HG02623 (cell line): ENCODE measurements at regions not wholly inside any gene's neighbourhood (a gene's known extent, or its start where the extent isn't known, plus 50 kb on each side); places are given as distances from the start of the nearest gene placed in this dataset.

ENCODE experiments used
- ATAC-seq: cut with Tn5 transposase; IDR thresholded peaks from one replicate; pipeline ENCODE4 v1.9.1; 2021; ENCODE audit warnings: moderate library complexity; ENCODE audit not compliant: unreplicated experiment

DNA sequence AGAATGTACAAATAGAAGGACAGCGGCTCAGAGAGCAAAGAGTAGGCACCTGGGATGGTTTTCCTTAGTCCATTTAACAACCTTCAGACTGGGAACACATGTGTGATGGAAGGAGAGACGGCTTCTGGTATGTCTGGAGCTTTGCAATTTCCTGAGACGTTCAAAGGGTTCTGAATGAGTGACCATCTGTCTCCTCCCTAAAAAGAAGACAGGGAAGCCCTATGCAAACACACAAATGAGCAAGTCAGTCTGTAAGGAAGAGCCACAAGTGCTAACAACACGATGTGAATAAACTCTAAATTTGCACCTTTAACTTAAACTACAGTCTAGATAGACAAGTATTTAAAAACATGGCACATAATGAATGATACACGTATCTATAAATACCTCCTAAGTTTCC lies 391.0 kb downstream of the ICE1 start:
- ATAC-seq, result no peak

DNA sequence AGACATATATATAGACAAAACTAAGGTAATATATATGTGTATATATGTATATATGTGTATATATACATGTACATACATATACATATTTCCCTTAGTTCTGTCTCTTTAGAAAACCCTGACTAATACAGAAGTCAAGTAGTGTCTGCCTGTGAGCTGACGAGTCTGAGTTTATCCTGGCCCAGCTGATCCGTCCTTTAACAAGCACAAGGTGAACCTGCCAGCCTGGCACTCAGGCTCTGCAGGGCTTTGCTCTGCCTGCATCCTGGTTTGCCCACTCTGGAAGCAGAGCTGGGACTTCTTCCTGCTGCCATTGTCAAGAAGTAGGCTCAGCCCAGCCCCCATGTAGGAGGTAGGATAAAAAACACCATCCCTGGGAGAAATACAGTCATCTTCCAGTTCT lies 388.0 kb downstream of the ICE1 start:
- ATAC-seq, result no peak

DNA sequence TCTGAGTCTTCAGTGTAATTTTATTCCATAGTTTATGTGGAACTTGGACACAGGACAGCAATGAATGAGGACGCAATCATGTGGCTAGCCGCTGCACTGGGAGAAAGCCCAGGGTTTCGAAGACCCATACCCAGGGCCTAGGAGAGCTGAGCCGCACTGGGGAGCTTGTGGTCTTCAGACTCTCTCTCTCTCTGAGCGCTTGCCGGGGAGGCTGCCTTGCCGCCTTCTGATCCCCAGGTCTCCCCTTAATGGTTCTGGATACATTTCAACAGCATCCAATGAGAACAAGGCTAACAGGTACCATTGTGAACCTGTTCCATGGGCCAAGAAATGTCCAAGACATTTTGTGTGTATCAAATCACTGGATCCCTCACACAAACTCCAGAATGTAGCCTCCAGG lies 383.4 kb downstream of the ICE1 start:
- ATAC-seq, result no peak

DNA sequence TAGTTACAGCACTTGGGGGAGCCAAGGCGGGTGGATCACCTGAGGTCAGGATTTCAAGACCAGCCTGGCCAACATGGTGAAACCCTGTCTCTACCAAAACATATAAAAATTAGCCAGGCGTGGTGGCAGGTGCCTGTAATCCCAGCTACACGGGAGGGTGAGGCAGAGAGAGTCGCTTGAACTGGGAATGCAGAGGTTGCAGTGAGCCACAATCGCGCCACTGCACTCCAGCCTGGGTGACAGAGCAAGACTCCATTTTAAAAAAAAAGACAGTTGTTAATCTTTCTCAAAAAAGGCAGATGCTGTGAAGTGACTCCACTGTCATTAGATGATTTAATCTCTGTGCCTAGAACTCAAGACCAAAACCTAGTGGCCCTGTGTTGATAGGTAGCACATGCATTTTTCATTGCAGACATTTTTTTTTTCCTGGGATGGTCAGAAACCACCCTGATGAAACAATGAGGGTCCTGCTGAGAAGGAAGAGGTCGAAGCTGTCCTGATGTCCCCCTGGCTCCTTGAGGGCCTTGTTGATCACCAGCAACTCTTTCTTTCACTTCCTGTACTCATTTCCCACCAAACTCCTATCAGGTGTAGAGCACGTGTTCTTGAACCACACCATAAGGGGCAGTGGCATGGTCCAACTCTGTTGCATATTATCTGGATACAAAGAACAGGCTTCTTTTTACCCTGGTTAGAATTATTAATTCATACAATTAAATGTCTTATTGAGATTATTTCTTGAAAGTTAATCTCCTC lies 382.2 kb downstream of the ICE1 start:
- ATAC-seq, result no peak

DNA sequence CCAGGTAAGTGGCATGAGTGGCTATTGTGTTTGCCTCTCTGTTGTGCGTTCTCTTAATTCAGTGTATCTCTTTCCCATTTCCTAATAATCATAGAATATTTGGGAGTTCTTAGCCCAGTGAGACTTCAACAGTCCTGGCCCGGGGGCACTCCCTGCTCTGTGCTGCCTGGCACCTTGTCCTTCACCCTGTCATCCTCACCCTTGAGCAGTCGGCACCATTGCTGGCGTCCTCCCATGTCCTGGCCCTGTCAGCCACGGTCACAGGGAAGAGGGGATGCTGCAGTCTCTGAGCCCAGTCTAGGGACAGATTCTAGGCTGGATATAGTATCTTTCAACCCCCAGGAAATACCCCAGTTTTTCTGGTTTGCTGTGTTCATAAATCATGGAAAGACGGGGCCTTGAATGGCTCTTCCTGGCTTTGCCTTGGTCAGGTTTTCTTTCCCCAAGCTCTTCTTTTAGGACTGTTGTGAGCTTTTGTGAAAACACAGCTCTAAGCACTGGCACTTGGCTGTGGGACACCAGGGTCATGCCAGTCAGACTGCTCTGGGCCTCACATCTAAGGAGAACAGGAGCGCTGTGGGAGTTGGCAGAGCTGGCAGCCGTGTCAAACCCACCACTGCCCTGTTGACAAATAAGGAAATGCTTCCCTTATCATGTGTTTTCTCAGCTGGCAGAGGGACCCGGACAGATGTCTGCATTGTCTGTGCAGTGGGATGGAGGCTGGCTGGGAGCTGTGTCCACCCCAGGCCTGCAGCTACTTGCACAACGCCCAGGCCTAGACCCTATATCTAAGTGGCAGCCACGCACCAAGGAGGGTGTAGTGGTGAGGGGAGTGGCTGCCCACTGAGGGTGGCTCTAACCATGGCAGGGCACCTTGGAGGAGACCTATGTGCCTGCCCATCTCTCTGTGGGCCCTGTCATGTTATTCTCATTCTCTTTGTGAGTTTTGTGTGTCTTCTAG lies 378.6 kb downstream of the ICE1 start:
- no peak for ATAC-seq

DNA sequence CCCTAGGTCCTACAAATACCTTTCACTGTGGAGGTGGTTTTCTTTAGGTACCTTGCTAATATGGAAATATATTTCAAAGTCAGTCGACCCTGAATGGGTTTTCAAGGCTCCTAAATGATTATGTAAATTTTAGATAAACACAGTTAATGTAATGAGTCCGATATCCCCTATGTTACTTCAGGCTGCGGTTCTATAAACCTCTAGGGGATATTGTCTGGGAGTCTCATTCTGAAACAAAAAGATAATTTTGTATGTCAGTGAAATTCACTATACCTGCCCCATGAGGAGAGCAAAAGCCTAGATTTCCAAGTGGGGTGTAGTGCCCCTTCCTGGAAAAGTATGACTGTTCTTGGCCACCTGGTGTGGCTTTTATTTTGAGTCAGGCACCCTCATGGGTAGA lies 377.3 kb downstream of the ICE1 start:
- no peak for ATAC-seq

DNA sequence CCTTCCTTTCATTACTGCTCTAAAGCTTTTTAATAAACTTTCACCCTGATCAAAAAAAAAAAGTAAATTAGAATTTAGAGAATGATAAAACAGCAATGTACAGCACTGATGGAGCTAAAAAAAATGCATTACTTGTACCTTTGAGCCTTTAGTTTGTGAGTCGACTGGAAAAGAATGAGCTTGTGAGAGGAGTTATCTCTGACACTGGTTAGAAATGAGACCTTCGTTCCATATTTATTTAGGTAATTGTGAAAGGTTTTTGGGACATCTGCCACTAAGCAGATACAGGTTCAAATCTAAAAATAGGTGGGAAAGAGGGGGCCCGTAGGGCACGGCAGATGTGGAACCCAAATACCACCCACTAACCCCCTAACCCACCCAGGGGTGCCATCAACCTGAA lies 376.8 kb downstream of the ICE1 start:
- ATAC-seq, result no peak

DNA sequence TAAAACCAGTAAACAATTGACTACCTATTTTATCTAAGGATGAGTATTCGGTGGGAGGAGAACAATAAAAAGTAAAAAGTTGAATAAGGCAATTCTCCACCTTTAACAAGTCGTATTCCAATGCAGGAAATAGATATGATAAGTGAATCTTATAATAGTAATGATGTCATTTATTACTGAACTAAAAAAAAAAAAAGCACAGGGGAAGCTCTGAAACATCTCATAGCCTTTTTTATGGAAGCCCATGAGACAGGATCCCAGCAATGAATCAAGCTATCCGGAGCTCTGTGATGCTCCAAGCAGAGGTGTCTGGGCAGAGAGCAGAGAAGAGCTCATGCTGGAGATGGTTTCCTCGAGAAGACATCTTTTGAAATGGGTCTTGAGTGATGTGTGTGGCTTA lies 376.0 kb downstream of the ICE1 start:
- no peak for ATAC-seq

DNA sequence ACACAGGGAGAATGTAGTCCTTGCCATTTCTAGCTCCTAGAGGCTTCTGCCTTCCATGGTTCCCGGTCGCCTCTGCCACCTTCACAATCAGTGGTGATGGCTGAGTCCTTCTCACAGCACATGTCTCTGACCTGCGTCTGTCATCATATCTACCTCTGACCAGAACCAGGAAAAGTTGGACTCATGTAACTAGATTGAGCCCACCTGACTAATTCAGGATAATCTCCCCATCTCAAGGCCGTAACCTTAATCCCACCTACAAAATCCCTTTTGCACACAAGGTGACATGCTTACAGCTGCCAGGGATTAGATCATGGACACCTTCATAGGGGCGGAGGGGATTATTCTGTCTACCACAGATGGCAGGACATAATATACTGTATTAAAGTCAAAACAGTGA lies 375.6 kb downstream of the ICE1 start:
- ATAC-seq, result no peak

DNA sequence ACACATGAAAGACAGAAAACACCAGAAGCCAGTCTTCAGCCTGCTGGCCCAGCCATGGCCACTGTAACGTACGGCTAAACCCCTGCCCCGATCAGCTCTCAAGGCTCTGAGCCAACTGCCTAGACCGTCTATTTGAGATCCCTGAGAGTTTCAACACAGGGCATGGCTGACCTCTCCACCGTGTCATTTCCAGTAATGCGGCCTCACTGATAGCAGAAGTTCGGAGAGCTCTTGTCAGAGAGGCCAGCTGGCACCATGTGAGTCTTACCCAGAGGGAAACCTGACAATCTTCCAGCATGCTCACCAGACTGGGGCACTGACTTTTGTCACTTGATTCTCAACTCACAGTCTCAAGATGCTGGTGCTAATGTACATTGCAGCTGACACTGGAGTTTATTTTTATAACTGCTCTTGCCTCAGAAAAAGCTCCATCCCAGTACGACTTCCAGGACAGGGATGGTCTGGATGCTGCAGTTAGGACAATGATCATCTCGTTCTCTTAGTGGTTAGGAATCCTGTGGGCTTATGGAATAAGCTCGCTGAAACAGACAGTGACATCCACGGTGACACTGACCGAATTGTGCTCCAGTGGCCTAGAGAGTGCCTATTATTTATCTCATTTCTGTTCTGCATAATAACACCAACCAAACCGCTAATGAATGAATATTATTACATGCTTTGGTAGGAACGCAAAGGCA lies 372.7 kb downstream of the ICE1 start:
- ATAC-seq, result no peak

DNA sequence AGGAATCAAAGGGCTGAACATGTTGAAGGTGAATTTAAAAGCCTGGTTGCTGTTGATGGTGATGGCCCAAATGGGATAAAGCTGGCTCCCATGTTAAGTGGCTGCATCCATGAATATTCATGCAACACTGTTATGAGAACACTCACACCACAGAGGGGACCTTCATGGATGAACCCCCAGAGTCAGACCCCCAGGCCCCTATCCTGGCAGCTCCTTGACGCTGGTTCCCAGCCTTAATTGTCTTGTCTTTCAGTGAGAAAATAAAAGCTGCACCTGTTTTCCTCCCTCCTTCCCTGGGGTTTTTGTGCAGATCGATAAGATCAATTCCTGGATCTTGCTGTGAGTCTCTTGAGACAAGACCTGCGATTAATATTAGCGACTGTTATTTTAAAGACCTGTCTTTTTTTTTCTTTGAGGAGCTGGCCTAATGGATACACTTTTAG lies 371.7 kb downstream of the ICE1 start:
- no peak for ATAC-seq

DNA sequence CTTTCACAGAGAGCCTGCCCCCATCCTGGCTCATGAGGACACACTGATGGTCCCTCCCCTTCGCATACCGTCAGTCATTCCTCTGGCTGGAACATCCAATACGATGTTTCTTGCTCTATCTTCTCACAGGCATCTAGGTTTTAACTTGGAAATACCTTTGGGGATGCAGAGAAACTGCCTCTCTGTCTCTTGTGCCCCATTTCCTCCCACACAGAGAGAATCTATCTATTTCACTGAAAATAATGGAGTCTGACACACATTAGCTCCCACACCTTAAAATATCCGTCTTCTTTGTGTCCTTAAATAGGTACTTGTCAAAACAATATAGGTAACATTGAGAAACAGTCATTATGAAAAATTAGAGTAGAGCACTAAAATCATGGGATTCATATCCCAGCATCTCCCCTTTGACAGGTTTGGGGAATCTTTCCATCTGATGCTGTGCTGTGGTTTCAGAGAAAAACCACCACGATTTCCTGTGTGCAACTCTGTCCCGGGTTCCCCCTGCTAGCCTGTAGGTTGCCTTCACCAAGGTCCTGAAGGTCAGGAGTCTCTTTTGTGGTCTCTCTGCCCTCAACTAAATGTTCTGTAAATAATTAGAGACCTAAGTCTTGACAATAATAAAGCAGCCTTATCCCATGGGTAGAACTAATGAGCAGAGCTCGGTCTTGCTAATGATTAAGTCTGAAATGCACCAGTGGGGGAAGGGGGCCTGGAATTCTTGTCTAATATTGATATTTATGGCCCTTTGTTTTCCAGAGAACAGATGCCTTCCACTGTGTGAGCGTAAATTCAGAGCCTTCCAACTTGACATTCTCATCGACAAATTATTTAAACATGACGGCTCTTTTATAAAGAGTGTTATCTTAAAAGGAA lies 371.0 kb downstream of the ICE1 start:
- no peak for ATAC-seq

DNA sequence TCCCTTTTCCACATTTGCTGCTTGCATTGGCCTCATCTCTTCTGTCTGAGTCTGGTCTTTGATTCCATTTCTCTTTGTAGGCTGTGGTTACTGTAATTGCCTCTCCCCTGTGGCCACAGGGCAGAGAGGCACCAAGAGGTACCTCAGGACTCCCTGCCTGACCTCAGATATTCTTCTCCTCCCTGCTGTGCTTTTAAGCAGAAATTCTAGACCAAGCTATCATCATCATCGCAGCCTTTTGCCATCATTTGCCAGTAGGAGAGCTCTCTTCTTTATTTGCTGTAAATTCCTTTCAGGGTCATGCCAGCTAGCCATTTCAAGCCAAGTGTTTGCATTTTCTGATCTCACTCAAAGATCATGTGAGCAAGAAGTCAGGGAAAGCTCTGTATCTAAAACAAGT lies 369.6 kb downstream of the ICE1 start:
- ATAC-seq, result no peak

DNA sequence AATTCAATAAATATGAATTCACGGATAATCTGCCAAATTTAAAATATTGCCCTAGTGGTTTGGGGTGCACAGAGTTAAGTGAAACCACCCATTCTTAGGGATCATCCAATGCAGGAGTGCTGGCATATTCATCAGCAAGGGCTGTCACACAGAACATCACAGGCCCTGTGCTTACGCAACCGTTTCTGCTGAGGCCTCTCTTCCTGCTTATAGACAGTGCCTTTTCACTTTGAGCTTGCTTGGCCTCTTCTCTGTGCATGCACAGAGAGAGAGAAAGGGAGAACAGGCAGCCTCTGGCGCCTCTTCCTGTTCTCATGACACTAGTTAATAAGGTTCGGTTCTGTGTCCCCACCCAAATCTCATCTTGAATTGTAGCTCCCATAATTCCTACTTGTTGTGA lies 366.3 kb downstream of the ICE1 start:
- no peak for ATAC-seq

DNA sequence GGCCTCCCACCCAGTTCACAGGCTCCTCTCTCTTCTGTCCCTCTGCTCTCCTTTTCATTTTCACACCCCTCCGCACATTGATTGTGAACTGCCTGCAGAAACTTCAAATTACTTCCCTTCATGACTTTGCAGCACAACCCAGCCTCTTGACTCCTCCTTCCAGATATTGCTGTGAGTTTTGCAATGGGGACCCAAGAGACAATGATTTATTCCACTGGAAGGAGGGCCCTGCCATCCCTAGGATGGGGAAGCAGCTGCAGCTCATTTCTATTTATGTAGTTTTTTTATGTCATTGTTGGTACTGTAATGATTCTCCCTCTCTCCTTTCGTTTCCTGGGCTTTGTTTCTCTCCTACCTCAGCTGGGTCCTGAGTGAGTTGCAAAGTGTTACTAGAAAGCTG lies 364.9 kb downstream of the ICE1 start:
- ATAC-seq, result no peak

DNA sequence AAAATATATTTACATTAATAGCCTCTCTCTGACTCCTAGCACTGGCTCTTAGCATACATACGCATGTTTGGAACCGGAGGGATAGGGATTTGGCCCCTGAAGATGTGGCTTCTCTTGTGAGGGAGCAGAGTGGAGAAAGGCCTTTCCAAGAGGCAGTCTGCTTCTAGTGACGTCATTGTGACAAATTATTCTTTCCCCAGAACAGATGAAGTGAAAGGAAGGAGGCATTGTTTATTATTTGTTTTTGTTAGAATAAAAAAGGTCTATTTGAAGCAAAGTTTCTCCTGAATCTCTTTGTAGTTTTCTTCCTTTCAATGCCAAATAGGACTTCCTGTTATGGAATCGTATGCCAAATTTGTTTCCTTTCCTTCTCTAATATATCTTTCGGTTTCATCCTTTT lies 361.6 kb downstream of the ICE1 start:
- no peak for ATAC-seq

DNA sequence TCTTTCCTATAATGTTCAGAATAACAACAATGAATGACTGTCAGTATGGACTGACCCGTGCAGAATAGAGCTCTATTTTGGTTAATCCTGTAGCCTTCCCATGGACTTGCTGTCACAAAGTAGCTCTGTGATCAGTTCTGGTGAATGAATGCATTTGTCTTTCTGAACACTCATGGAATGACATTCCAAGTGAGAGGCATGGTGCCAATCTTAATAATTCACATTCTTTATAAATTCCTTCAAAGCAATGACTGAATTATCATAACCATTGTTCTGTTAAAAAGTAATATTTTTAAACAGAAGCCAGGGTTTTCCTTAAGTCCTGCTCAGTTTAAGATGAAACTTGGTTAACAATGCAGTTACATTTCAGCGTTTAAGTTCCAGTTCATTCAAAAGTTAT lies 360.5 kb downstream of the ICE1 start:
- no peak for ATAC-seq

DNA sequence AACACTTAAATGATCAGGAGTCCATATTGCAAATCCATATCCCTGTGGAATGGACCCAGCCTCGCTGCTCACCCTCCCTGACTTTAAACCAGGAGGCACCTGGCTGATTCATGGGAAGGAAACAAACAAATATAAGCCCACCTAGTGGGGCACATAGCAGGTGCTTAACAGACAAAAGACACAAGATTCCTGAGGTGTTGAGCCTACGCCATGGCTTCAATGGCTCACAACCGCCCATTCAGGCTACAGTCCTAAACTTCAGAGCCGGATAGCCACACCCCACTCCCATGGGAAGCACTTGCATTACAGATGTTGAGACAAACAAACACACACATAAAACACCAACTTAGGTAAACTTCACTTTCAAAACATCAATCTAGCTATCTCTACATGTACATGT lies 359.9 kb downstream of the ICE1 start:
- no peak for ATAC-seq

DNA sequence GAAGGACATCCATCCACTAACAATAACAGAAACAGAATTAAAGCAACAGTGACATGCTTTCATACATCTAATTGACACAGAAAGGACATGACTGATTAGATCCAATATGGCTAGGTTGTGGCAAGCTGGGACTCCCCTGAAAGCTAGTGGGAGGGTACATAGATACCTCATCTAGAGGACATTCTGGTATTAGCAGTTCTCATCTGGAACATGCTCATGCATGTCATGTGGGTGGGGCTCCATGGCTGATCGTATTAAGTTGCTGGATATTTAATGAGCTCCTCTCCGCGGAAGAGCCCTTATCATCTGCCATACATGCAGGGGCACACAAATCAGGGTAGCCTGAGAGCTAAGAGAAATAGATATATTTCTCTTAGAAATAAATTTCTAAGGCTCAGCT lies 358.9 kb downstream of the ICE1 start:
- no peak for ATAC-seq

DNA sequence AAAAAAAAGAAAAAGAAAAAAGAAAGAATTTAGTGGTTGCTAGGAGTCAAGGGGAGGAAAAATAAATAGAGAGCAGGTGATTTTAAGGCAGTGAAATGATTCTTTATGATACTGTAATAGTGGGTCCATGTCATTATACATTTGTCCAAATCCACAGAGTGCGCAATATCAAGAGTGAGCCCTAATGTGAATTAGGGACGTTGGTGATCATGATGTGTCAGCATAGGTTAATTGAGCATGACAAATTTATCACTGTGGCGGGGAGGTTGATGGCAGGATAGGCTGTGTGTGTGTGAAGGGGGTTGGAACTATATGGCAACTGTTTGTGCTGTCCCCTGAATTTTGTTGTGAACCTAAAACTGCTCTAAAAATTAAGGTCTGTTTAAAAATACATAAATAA lies 357.8 kb downstream of the ICE1 start:
- ATAC-seq, result no peak

DNA sequence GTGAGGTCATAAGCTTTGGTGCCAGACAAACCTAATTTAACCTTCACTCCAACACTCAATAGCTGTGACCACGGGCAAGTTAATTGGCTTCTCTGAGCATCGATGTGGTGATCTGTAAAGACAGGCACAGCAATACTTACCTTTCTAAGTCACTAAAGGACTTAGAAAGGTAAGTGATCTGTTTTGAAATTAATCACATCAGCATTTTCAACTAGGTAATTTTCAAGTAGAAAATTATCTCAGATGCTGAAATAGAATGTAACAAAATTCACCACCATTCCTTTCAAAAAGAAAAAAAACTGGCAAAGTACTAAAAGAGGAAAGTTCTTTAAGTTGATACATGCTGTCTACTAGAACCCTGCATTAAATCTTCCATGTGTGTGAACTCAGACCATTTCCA lies 354.5 kb downstream of the ICE1 start:
- no peak for ATAC-seq
